ENCODE measurements at regions not wholly inside any gene's neighbourhood (a gene's known extent, or its start where the extent isn't known, plus 50 kb on each side); places are given as distances from the start of the nearest gene placed in this dataset.

DNA sequence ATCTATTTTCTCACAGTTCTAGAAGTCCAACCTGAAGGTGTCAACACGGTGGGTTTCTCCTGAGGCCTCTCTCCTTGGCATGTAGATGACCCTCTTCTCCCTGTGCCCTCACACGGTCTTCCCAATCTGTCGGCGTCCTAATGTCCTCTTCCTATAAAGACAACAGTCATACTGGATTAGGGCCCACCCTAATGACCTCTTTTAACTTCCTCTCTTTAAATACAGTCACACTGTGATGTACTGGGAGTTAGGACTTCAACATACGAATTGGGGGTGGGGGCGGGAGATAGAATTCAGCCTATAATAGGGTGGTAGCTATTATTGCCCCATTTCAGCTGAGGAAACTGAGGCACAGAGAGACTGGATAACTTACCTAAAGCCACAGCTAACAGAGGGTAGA, 70.2 kb downstream of the SMIM20 start:
- TF ChIP-seq, protein P1, sequence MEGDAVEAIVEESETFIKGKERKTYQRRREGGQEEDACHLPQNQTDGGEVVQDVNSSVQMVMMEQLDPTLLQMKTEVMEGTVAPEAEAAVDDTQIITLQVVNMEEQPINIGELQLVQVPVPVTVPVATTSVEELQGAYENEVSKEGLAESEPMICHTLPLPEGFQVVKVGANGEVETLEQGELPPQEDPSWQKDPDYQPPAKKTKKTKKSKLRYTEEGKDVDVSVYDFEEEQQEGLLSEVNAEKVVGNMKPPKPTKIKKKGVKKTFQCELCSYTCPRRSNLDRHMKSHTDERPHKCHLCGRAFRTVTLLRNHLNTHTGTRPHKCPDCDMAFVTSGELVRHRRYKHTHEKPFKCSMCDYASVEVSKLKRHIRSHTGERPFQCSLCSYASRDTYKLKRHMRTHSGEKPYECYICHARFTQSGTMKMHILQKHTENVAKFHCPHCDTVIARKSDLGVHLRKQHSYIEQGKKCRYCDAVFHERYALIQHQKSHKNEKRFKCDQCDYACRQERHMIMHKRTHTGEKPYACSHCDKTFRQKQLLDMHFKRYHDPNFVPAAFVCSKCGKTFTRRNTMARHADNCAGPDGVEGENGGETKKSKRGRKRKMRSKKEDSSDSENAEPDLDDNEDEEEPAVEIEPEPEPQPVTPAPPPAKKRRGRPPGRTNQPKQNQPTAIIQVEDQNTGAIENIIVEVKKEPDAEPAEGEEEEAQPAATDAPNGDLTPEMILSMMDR (conservative IDR thresholded peaks at IDR 0.05): no peak
- no peak for TF ChIP-seq EZH2 (IDR thresholded peaks at IDR 0.05; ENCODE audit: low read depth)

All from PC-9 (cell line).